SIG-M5 (cell line): ENCODE measurements at regions not wholly inside any gene's neighbourhood (a gene's known extent, or its start where the extent isn't known, plus 50 kb on each side); places are given as distances from the start of the nearest gene placed in this dataset.
"Not testable (repeated sequence)": the region's sequence is repeated elsewhere in the genome, so short reads cannot be mapped to it uniquely, and the experiment has no call there.

Experiments used
- DNase-seq: peaks from one replicate; lab custom pipeline; 2025; lab: John Stamatoyannopoulos, UW

- DNase-seq: no peak
Measured at GRCh38 chr6:92715991-92716390, 703.4 kb downstream of the EPHA7 start.

GRCh38 chr6:92714346-92714745 lies 705.0 kb downstream of the EPHA7 start:
- no peak for DNase-seq

- DNase-seq: no peak
Measured at GRCh38 chr6:92710048-92710447, 709.3 kb downstream of the EPHA7 start.

GRCh38 chr6:92708945-92709344 lies 710.4 kb downstream of the EPHA7 start:
- no peak for DNase-seq

GRCh38 chr6:92708270-92708669 lies 711.1 kb downstream of the EPHA7 start:
- no peak for DNase-seq

GRCh38 chr6:92706976-92707375 lies 712.4 kb downstream of the EPHA7 start:
- no peak for DNase-seq

GRCh38 chr6:92701425-92702096 lies 717.8 kb downstream of the EPHA7 start:
- DNase-seq: no peak

- no peak for DNase-seq
Measured at GRCh38 chr6:92700411-92700810, 718.9 kb downstream of the EPHA7 start.

GRCh38 chr6:92690997-92691599 lies 728.3 kb downstream of the EPHA7 start:
- no peak for DNase-seq

- no peak for DNase-seq
Measured at GRCh38 chr6:92688342-92688741, 731.0 kb downstream of the EPHA7 start.

- no peak for DNase-seq
Measured at GRCh38 chr6:92687278-92687677, 732.1 kb downstream of the EPHA7 start.

GRCh38 chr6:92684386-92684785 lies 735.0 kb downstream of the EPHA7 start:
- DNase-seq: no peak

GRCh38 chr6:92683748-92684147 lies 735.6 kb downstream of the EPHA7 start:
- DNase-seq: no peak

- DNase-seq: no peak
Measured at GRCh38 chr6:92682516-92683398, 736.6 kb downstream of the EPHA7 start.

- no peak for DNase-seq
Measured at GRCh38 chr6:92681401-92681800, 738.0 kb downstream of the EPHA7 start.

- peak; percentile 51 for DNase-seq
Measured at GRCh38 chr6:92671462-92671861, 747.9 kb downstream of the EPHA7 start.

- DNase-seq: no peak
Measured at GRCh38 chr6:92667843-92668242, 751.5 kb downstream of the EPHA7 start.

GRCh38 chr6:92648364-92649086 lies 770.8 kb downstream of the EPHA7 start:
- no peak for DNase-seq

- no peak for DNase-seq
Measured at GRCh38 chr6:92647630-92648029, 771.7 kb downstream of the EPHA7 start.

GRCh38 chr6:92644104-92644791 lies 775.1 kb downstream of the EPHA7 start:
- not testable (repeated sequence) for DNase-seq

GRCh38 chr6:92635553-92636153 lies 783.7 kb downstream of the EPHA7 start:
- DNase-seq: no peak
